ENCODE measurements at regions not wholly inside any gene's neighbourhood (a gene's known extent, or its start where the extent isn't known, plus 50 kb on each side); places are given as distances from the start of the nearest gene placed in this dataset.
A peak's percentile ranks its signal among the peaks of the same experiment; 100 is the strongest.
"Not testable (repeated sequence)": the region's sequence is repeated elsewhere in the genome, so short reads cannot be mapped to it uniquely, and the experiment has no call there.

DNA sequence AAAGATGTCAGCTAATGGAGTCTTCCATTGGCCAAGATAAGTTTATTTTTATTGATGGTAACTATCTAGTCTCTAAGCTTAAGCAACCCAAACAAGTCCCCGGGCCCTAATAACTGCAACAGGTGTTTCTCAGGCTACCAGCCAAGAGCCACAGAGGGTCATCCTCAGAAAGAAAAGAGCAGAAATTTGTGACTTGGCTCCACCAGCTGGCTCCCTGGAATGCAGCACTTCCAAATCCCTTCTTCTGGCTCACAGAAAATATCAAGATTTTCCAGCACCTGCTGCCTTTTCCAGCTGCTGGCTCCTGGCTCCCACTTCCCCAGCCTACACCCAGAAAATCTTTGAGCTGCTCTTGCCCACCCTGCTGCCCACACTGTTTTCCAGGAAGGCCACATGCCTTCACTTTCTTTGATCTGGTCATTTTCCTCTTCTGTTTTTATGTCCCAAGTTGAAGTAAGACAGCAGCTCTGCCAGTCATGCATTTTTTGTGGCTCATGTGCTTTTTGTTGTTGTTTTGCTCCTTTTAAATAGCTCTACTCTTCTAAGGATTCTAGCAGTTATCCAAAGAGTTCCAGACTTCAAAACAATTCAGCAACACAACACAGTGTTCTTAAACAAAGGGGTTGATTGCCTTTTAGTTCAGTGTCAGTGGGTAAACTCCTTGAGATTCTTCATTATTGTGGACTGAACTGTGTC, 151.0 kb upstream of the SMLR1 start:
- DNase-seq = no peak

- DNase-seq = no peak
These were observed 150.4 kb upstream of the SMLR1 start for GRCh38 chr6:130676773-130677144.

DNA sequence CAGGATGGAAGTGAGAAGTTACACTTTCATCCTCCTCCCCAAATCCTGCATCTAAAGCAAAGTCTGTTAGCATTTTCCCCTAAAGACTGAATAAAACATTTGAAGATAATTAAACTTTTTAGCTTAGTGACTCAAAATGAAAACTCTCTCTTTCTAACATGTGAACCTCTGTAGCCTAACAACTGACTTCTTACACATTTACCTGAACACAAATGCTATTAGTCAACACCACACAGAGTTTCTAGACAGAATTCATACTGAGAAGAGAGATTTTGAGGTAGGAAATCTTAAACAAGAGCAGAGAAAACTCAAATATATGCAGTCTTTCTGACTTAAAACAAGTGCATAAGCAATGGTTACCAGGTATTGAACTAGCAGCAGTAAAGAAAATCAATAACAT, 149.9 kb upstream of the SMLR1 start:
- DNase-seq = no peak

DNA sequence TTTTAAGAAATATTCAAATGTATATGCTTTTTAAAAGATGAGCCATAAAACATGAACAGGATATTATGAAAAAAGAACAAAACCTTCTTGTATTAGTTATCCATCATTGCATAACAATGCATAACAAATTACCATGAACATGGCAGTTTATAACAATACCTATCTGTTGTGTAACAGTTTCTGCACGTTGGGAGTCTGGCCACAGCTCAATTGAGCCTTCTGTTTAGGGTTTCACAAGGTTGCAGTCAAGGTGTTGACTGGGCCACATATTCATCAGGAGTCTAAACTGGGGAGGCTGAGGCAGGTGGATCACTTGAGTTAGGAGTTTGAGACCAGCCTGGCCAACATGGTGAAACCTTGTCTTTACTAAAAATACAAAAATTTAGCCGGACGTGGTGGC, 149.4 kb upstream of the SMLR1 start:
- DNase-seq = no peak

DNA sequence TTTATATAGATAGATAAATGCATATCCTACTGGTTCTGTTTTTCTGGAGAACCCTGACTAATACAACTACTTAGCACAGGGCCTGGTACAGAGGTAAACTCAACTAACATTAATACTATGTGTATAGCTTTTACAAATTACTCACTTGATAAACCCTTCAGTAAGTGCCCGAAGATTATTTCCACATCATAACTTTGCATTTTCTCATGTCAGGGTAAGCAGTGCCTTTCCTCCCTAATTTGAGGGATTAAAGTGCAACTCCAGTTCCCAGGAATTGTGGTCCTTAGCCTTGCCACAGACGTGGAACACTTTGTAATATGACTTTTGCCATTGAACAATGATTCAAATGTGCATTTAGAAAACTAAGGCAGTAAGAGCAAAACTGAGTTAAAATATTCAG, 147.5 kb upstream of the SMLR1 start:
- no peak for DNase-seq

DNA sequence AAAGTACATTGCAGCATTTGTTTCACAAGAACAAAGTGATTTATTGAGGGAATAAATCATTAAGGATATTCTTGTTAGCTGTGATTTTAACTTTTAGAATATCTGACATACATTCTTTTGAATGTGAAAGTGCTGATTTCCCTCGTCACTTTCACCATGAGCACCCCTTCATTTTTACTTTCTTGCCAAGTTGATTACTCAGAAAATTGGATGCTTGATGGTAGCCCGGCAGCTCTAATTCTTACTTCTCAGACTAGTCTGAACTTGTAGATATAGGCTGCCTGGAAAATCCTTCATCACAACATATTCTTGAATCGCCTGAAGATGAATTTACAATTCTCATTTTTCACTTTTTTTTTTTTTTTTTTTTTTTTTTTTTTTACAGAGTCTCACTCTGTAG, 147.1 kb upstream of the SMLR1 start:
- DNase-seq = no peak

- DNase-seq = no peak
These were observed 146.2 kb upstream of the SMLR1 start for GRCh38 chr6:130681028-130681427.

GRCh38 chr6:130682066-130682465, 145.1 kb upstream of the SMLR1 start:
- DNase-seq = no peak

- no peak for DNase-seq
These were observed 143.3 kb upstream of the SMLR1 start for GRCh38 chr6:130683761-130684517.

- no peak for DNase-seq
These were observed 134.5 kb upstream of the SMLR1 start for GRCh38 chr6:130692659-130693058.

DNA sequence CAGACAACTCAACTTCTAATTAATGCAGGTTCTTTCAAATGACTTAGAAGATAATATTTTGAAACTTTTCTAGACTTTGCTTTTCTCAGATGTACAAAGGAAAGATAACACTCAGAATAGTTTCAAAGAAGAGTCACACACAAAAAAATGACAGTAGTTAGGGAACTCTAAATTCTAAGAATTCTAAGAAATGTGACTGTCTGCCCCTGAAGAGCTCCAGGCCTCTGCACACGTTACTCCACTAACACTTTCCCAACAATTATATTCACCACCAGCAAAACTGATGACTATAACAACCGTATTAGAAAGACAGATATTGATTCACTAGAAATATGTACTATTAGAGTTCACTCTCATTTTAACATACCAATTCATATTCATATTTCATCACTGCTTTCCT, 133.3 kb upstream of the SMLR1 start:
- no peak for DNase-seq

DNA sequence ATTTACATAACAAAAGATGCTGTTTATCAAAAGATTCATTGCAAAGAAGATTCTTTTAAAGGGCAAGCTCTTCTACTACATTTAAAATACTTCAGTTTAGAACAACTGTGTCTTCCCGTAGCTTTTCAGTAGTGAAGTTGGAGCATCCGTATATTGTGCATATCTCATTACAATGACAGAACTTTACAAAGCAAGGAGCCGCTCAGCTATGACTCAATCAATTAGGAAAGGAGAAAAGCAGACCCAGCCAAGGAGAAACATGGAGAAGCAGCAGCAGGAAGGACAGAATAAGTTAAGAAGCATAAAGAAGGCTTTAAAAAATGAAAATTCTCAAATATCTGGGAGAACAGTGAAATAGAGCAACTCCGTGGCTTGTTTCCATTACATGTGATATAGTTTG, 132.6 kb upstream of the SMLR1 start:
- no peak for DNase-seq

DNA sequence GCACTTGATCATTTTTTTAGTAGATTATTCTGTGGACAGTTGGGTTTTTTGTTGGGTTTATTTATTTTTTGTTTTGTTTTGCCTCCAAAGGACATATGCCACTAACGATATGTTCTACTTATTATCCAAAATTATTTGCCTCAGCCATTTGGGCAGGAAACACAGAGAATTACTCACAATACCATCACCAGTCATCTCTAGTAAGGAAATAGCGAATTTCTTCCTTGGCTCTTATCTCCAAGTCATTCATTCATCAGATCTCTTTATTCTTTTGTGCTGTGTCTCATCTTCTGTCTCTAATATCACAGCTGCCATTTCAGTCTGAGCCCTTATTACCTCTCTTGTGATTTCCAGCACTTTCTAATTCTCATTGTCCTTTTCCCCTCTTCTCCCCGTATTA, 130.4 kb upstream of the SMLR1 start:
- no peak for DNase-seq

- no peak for DNase-seq
These were observed 129.8 kb upstream of the SMLR1 start for GRCh38 chr6:130697271-130697994.

DNA sequence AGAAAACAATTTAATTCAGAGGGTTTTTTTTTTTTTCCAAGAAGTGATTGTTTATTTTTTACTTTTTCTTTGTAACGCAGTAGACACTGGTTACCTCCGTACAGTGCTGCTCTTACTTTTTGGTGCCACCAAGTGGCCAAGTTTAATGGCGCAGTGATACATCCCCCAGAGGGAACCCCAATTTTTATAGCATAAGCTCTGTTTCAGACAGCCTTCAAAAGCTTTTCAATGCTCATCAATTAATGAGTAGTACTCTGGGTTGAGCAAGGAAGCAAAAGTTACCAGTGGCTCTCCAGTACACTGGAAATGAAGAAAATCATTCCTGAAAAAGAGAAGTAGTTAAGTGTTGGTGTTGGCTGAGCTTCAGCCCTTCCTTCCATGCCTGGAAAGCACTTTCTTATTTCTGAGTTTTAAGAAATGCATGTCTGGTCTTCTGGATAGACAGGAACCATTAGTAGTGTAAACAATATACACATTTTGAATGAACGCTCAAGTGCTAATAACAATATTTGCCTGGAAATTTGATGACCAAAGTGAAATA, 129.1 kb upstream of the SMLR1 start:
- DNase-seq = peak; percentile 47 to 68

- DNase-seq = no peak
These were observed 127.5 kb upstream of the SMLR1 start for GRCh38 chr6:130699742-130700141.

- no peak for DNase-seq
These were observed 126.8 kb upstream of the SMLR1 start for GRCh38 chr6:130700397-130700796.

GRCh38 chr6:130708338-130708737, 118.9 kb upstream of the SMLR1 start:
- DNase-seq = no peak

GRCh38 chr6:130711641-130712040, 115.6 kb upstream of the SMLR1 start:
- not testable (repeated sequence) for DNase-seq

DNA sequence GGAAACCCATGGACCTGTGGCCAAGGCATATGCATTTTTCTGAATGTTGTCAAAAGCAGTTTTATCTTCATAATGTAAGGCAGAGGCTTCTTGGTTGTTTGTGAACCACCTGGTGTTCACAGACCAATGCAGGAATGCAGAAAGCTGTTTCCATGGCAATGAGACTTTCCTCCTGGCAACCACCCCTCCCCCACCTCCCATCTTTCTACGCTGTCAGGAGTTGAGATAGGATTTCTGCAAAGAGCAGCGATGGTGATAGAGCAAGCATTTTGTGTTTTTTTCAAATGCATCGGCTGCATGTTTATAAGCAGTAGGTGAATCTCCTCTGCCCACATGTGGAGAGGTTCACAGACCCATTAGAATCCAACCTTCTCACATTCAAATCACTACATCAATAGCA, 114.1 kb upstream of the SMLR1 start:
- no peak for DNase-seq

DNA sequence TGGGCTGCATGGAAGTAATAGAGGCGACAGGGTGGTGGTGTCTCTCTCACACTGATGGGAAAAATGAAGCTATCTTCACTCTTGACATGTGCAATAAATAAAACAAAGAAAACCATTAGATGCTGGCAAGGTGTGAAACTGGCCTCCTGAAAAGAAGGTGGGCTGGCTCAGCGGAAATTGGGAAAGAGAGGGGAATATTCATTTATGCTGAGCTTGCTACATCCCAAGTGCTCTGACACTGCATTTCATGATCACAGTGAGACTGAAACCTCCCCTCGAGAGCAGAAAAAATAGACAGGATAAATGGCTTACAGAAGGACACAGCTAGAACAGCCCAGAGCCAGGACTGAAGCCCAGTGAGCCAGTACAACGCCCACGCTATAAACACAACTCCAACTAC, 112.1 kb upstream of the SMLR1 start:
- no peak for DNase-seq

DNA sequence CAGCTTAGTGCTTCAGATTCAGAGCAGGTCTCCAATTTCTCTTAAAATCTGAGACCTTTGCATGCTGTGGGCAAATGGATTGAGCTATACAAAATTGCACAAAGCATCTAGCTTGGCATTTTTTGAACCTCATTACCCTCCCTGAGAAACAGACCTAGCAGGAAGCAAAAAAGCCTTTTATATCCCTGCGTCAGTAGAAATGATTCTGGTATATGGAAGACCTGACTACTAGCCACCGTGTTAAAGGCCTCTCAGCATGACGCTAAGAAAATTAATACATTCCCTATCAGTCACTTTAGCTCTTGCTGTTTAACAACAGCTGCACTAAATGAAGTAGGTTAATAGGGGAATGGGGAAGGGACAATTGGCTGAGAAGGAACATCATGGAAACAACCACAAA, 110.7 kb upstream of the SMLR1 start:
- no peak for DNase-seq

- peak in 1 of 2 donors; percentile 21 for DNase-seq
These were observed 109.5 kb upstream of the SMLR1 start for GRCh38 chr6:130717657-130718056.

Measured in CD4-positive, alpha-beta T cell treated with Interleukin-4 for 1 hour (primary cell).